Body of pancreas (tissue), 4 donors: ENCODE measurements at regions not wholly inside any gene's neighbourhood (a gene's known extent, or its start where the extent isn't known, plus 50 kb on each side); places are given as distances from the start of the nearest gene placed in this dataset.

ENCODE experiments used
- CTCF ChIP-seq, 7 experiments: fragments of 450-650 bp in 4 of 7; fragments of 200-600 bp in 3 of 7; sonication (generic) in 3 of 7; IDR thresholded peaks; one replicate each; pipeline ENCODE4 v1.5.1; 2016 to 2019; ENCODE audit warnings: antibody characterized with exemption in 7 of 7
- POLR2A ChIP-seq, 3 donors: fragments of 450-650 bp; IDR thresholded peaks; one replicate each; pipeline ENCODE4 v1.6.1; 2016; ENCODE audit warnings: antibody characterized with exemption in 3 of 3, mild to moderate bottlenecking in 2 of 3

GRCh38 chr17:77508047-77508715 is 367.4 kb downstream of the SEC14L1 start:
- TF ChIP-seq CTCF (IDR thresholded peaks at IDR 0.05), result no peak
- TF ChIP-seq POLR2A (IDR thresholded peaks at IDR 0.05), result no peak
